Prostate gland (tissue), 2 donors: ENCODE measurements at regions not wholly inside any gene's neighbourhood (a gene's known extent, or its start where the extent isn't known, plus 50 kb on each side); places are given as distances from the start of the nearest gene placed in this dataset.

ENCODE experiments used
- POLR2A ChIP-seq: fragments of 450-650 bp; IDR thresholded peaks from one replicate; pipeline ENCODE4 v1.6.1; 2016; ENCODE audit warnings: antibody characterized with exemption, mild to moderate bottlenecking
- POLR2AphosphoS5 ChIP-seq: sonication (generic); formaldehyde crosslinking; IDR thresholded peaks from one replicate; pipeline ENCODE4 v1.6.1; 2017; ENCODE audit warnings: antibody characterized with exemption
- TF ChIP-seq, protein P1 (sequence below), 4 experiments: fragments of 200-600 bp in 2 of 4; fragments of 450-650 bp in 2 of 4; sonication (generic) in 2 of 4; IDR thresholded peaks; 1 replicate in 3 of 4; 2 replicates in 1 of 4; pipeline ENCODE4 v1.5.1; 2016 to 2019; ENCODE audit warnings: antibody characterized with exemption in 4 of 4, mild to moderate bottlenecking in 2 of 4, moderate library complexity in 2 of 4

GRCh38 chr14:106690333-106690891 lies 1164.0 kb downstream of the TMEM121 start:
- TF ChIP-seq POLR2A (no peak), POLR2AphosphoS5 (no peak)
- TF ChIP-seq, protein P1, sequence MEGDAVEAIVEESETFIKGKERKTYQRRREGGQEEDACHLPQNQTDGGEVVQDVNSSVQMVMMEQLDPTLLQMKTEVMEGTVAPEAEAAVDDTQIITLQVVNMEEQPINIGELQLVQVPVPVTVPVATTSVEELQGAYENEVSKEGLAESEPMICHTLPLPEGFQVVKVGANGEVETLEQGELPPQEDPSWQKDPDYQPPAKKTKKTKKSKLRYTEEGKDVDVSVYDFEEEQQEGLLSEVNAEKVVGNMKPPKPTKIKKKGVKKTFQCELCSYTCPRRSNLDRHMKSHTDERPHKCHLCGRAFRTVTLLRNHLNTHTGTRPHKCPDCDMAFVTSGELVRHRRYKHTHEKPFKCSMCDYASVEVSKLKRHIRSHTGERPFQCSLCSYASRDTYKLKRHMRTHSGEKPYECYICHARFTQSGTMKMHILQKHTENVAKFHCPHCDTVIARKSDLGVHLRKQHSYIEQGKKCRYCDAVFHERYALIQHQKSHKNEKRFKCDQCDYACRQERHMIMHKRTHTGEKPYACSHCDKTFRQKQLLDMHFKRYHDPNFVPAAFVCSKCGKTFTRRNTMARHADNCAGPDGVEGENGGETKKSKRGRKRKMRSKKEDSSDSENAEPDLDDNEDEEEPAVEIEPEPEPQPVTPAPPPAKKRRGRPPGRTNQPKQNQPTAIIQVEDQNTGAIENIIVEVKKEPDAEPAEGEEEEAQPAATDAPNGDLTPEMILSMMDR (IDR thresholded peaks at IDR 0.05): no peak
